HCT116 (cell line): ENCODE measurements at regions not wholly inside any gene's neighbourhood (a gene's known extent, or its start where the extent isn't known, plus 50 kb on each side); places are given as distances from the start of the nearest gene placed in this dataset.

Source experiments
- ATAC-seq: fragments of 200-7000 bp; cut with Tn5 transposase; 2 replicates; pipeline ENCODE4 v1.9.1; 2020; ENCODE audit warnings: mild to moderate bottlenecking, moderate library complexity
- BruUV-seq: library from RNA; stranded (reverse); fragments of 400-500 nt; replicated peaks from 2 replicates; lab custom pipeline; 2021; lab: Mats Ljungman, UMichigan
- CTCF ChIA-PET: fragments of 300-600 bp; sonication (Branson Sonifier 250); formaldehyde crosslinking; loops from one replicate; lab custom pipeline; 2021; ENCODE audit warnings: antibody characterized with exemption; lab: Charles Lee
- POLR2A ChIA-PET: fragments of 300-600, 350-600 bp; sonication (Branson Sonifier 250); formaldehyde crosslinking; loops from one replicate; lab custom pipeline; 2021; ENCODE audit warnings: antibody characterized with exemption; lab: Charles Lee
- RAD21 ChIA-PET, 2 experiments: fragments of 300-600 bp; sonication (Branson Sonifier 250); formaldehyde crosslinking; loops; one replicate each; lab custom pipeline; 2023; ENCODE audit warnings: low total read pairs in 2 of 2; ENCODE audit not compliant: uncharacterized antibody in 2 of 2, unreplicated experiment in 2 of 2, low non-redundant PET in 1 of 2; lab: Charles Lee
- DNase-seq: peaks from one replicate; pipeline ENCODE4 v3.0.0-alpha.2; 2010; ENCODE audit warnings: low read depth, low spot score
- H2AFZ ChIP-seq: fragments of 200-600 bp; shearing (Covaris generic), sonication (generic); 2 replicates; pipeline ENCODE4 v1.6.1; 2017; ENCODE audit warnings: low read depth, mixed run types, mixed read lengths, antibody characterized with exemption, low read length; ENCODE audit not compliant: poor library complexity, severe bottlenecking
- H3K27ac ChIP-seq: 2 replicates; pipeline ENCODE4 v1.5.1; 2012; ENCODE audit warnings: low read depth, low read length
- H3K27me3 ChIP-seq: fragments of 200-600 bp; sonication (generic); 2 replicates; pipeline ENCODE4 v1.6.1; 2016; ENCODE audit warnings: mixed run types, low read length, mixed read lengths; ENCODE audit not compliant: insufficient read depth
- H3K36me3 ChIP-seq, 2 experiments: fragments of 200-500 bp in 1 of 2; fragments of 200-600 bp in 1 of 2; sonication (Bioruptor generic) in 1 of 2; sonication (generic) in 1 of 2; 2 replicates each; pipeline versions ENCODE4 v1.5.1 to v1.6.1; 2014 to 2016; ENCODE audit warnings: low read length in 2 of 2, inconsistent platforms in 1 of 2, mixed read lengths in 1 of 2, mixed run types in 1 of 2; ENCODE audit not compliant: insufficient read depth in 2 of 2, control insufficient read depth in 1 of 2
- H3K4me1 ChIP-seq, 2 experiments: fragments of 200-600 bp in 1 of 2; sonication (generic) in 1 of 2; 2 replicates each; pipeline versions ENCODE4 v1.5.1 to v1.6.1; 2012 to 2017; ENCODE audit warnings: low read length in 2 of 2, inconsistent platforms in 1 of 2, mild to moderate bottlenecking in 1 of 2, mixed read lengths in 1 of 2, mixed run types in 1 of 2, moderate library complexity in 1 of 2; ENCODE audit not compliant: insufficient read depth in 2 of 2, control insufficient read depth in 1 of 2
- H3K4me2 ChIP-seq: fragments of 200-600 bp; sonication (generic); 2 replicates; pipeline ENCODE4 v1.6.1; 2017; ENCODE audit warnings: mixed run types, low read length, mixed read lengths
- H3K4me3 ChIP-seq, 2 experiments: fragments of 200-600 bp in 1 of 2; sonication (generic) in 1 of 2; replicated peaks in 1 of 2; 2 replicates each; pipeline ENCODE4 v1.5.1; 2011 to 2016; ENCODE audit warnings: low read length in 2 of 2, control low read depth in 1 of 2, low read depth in 1 of 2, mild to moderate bottlenecking in 1 of 2, mixed read lengths in 1 of 2, mixed run types in 1 of 2
- H3K79me2 ChIP-seq: fragments of 200-600 bp; sonication (generic); 2 replicates; pipeline ENCODE4 v1.6.1; 2017; ENCODE audit warnings: mild to moderate bottlenecking, mixed run types, low read length, moderate library complexity, mixed read lengths; ENCODE audit not compliant: insufficient read depth
- H3K9ac ChIP-seq: fragments of 200-600 bp; sonication (generic); 2 replicates; pipeline ENCODE4 v1.6.1; 2016; ENCODE audit warnings: low read length, mixed read lengths
- H3K9me2 ChIP-seq: fragments of 200-600 bp; sonication (generic), shearing (Covaris generic); 2 replicates; pipeline ENCODE4 v1.6.1; 2017; ENCODE audit warnings: mixed run types, mild to moderate bottlenecking, moderate library complexity; ENCODE audit not compliant: insufficient read depth
- H3K9me3 ChIP-seq, 2 experiments: fragments of 200-500 bp in 1 of 2; fragments of 200-600 bp in 1 of 2; sonication (Bioruptor generic) in 1 of 2; sonication (generic) in 1 of 2; 2 replicates each; pipeline ENCODE4 v1.6.1; 2014 to 2017; ENCODE audit warnings: low read length in 2 of 2, mixed read lengths in 2 of 2, inconsistent platforms in 1 of 2, low read depth in 1 of 2, mild to moderate bottlenecking in 1 of 2, mixed run types in 1 of 2, moderate library complexity in 1 of 2; ENCODE audit not compliant: control insufficient read depth in 1 of 2, insufficient read depth in 1 of 2
- H4K20me1 ChIP-seq: fragments of 200-600 bp; sonication (generic), shearing (Covaris generic); 2 replicates; pipeline ENCODE4 v1.6.1; 2017; ENCODE audit warnings: mixed run types, mild to moderate bottlenecking, moderate library complexity; ENCODE audit not compliant: insufficient read depth
- CBX3 ChIP-seq: IDR thresholded peaks from 2 replicates; pipeline ENCODE4 v1.6.1; 2012; ENCODE audit warnings: low read depth
- CEBPB ChIP-seq: IDR thresholded peaks from 2 replicates; pipeline ENCODE4 v1.6.1; 2012; ENCODE audit warnings: low read depth
- EZH2 ChIP-seq: fragments of 200-600 bp; sonication (generic); IDR thresholded peaks from 2 replicates; pipeline ENCODE4 v1.6.1; 2017; ENCODE audit warnings: antibody characterized with exemption, mixed run types
- POLR2AphosphoS5 ChIP-seq: IDR thresholded peaks from 2 replicates; pipeline ENCODE4 v1.6.1; 2011; ENCODE audit warnings: mild to moderate bottlenecking, low read depth, low read length, moderate library complexity
- RAD21 ChIP-seq: IDR thresholded peaks from 2 replicates; pipeline ENCODE4 v1.6.1; 2012; ENCODE audit warnings: low read depth, mild to moderate bottlenecking
- TCF7L2 ChIP-seq: IDR thresholded peaks from 2 replicates; pipeline ENCODE4 v1.7.0; 2011; ENCODE audit warnings: borderline replicate concordance, inconsistent platforms; ENCODE audit not compliant: insufficient read depth, insufficient read length; ENCODE audit errors: extremely low read depth
- ZNF274 ChIP-seq: fragments of 200-500 bp; sonication (Bioruptor generic); IDR thresholded peaks from 2 replicates; pipeline ENCODE4 v1.6.1; 2014; ENCODE audit warnings: mild to moderate bottlenecking, low read depth, low read length, inconsistent platforms
- intact Hi-C: fragments of 100-400 bp; cut with micrococcal nuclease; formaldehyde crosslinking; loops from 2 replicates; pipeline ENCODE4 v1.10.0; 2022
- TF ChIP-seq, protein P1 (sequence below): IDR thresholded peaks from 2 replicates; pipeline ENCODE4 v1.6.1; 2012
- TF ChIP-seq, protein P2 (sequence below): IDR thresholded peaks from 2 replicates; pipeline ENCODE4 v1.6.1; 2012; ENCODE audit warnings: low read depth

DNA sequence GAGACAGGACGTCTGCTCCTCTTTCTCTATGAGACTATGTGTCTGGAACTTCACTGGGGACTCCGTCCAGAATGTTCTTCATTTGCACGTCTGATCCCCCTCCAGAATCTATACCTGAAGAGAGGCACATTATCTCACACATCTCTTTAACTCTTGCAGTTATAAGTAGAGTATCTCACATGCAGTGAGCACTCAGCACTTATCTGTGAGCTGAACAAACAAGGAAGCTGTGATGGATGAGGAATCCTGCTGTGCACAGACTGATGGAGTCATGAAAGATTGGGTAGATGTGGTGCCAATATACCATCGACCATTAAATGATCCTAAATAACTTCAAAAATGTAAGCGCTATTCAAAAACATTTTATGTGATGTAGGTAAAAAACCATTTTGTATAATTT, 888.3 kb upstream of the CELF4 start:
- no peak overlapping the region for H3K4me2 ChIP-seq
- POLR2A ChIA-PET: no interaction called here
- peaks cover 5 to 6% of the 10 kb centered on the region in 2 experiments; a peak in 2 of 4 replicates for H3K9me3 ChIP-seq
- no peak overlapping the region for H3K9ac ChIP-seq
- no peak overlapping the region for H3K27ac ChIP-seq
- RAD21 ChIA-PET: no interaction called here
- intact Hi-C loops: no loop called here
- CTCF ChIA-PET: no interaction called here
- H3K36me3 ChIP-seq: no peaks in the 10 kb centered on the region
- DNase-seq (no peak), ATAC-seq (no peak)
- TF ChIP-seq POLR2AphosphoS5: no peak
- no peak for TF ChIP-seq EZH2
- no peak for TF ChIP-seq TCF7L2
- no peak for TF ChIP-seq ZNF274
- TF ChIP-seq, protein P1, sequence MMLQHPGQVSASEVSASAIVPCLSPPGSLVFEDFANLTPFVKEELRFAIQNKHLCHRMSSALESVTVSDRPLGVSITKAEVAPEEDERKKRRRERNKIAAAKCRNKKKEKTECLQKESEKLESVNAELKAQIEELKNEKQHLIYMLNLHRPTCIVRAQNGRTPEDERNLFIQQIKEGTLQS: no peak
- TF ChIP-seq, protein P2, sequence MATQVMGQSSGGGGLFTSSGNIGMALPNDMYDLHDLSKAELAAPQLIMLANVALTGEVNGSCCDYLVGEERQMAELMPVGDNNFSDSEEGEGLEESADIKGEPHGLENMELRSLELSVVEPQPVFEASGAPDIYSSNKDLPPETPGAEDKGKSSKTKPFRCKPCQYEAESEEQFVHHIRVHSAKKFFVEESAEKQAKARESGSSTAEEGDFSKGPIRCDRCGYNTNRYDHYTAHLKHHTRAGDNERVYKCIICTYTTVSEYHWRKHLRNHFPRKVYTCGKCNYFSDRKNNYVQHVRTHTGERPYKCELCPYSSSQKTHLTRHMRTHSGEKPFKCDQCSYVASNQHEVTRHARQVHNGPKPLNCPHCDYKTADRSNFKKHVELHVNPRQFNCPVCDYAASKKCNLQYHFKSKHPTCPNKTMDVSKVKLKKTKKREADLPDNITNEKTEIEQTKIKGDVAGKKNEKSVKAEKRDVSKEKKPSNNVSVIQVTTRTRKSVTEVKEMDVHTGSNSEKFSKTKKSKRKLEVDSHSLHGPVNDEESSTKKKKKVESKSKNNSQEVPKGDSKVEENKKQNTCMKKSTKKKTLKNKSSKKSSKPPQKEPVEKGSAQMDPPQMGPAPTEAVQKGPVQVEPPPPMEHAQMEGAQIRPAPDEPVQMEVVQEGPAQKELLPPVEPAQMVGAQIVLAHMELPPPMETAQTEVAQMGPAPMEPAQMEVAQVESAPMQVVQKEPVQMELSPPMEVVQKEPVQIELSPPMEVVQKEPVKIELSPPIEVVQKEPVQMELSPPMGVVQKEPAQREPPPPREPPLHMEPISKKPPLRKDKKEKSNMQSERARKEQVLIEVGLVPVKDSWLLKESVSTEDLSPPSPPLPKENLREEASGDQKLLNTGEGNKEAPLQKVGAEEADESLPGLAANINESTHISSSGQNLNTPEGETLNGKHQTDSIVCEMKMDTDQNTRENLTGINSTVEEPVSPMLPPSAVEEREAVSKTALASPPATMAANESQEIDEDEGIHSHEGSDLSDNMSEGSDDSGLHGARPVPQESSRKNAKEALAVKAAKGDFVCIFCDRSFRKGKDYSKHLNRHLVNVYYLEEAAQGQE: no peak
- no peak for TF ChIP-seq CBX3
- TF ChIP-seq RAD21: no peak
- TF ChIP-seq CEBPB: no peak
- no peaks in the 10 kb centered on the region for H3K9me2 ChIP-seq
- H2AFZ ChIP-seq: no peak overlapping the region
- H4K20me1 ChIP-seq: no peaks in the 10 kb centered on the region
- H3K27me3 ChIP-seq: no peaks in the 10 kb centered on the region
- no TSS peak for BruUV-seq
- H3K79me2 ChIP-seq: no peaks in the 10 kb centered on the region
- no peaks in the 10 kb centered on the region for H3K4me1 ChIP-seq
- H3K4me3 ChIP-seq: no peak overlapping the region
